Pancreas (tissue), 10 donors: ENCODE measurements at regions not wholly inside any gene's neighbourhood (a gene's known extent, or its start where the extent isn't known, plus 50 kb on each side); places are given as distances from the start of the nearest gene placed in this dataset.
"Not testable (repeated sequence)": the region's sequence is repeated elsewhere in the genome, so short reads cannot be mapped to it uniquely, and the experiment has no call there.

Experiments
- ATAC-seq, 4 donors: fragments of 200-7000 bp; cut with Tn5 transposase; one replicate each; pipeline versions ENCODE4 v1.8.0 to v1.9.1; 2020; ENCODE audit warnings: mild to moderate bottlenecking in 4 of 4, moderate library complexity in 4 of 4
- DNase-seq, 6 donors: peaks; one replicate each; pipeline ENCODE4 v3.0.0-alpha.2; 2020
- FAIRE-seq: peaks from 2 replicates; lab custom pipeline; 2012; peaks lifted over from hg19 to GRCh38; lab: Jason Lieb, UNC
- H3K27ac ChIP-seq, 4 donors: fragments of 200-600 bp; sonication (generic); 1 replicate in 3 of 4; 2 replicates in 1 of 4; pipeline versions ENCODE4 v1.5.0 to v1.8.0; 2020
- H3K27me3 ChIP-seq, 4 donors: fragments of 200-600 bp; one replicate each; pipeline ENCODE4 v1.8.0; 2021
- H3K36me3 ChIP-seq, 3 donors: fragments of 200-600 bp; sonication (generic) in 1 of 3; one replicate each; pipeline versions ENCODE4 v1.5.0 to v1.8.0; 2020 to 2021
- H3K4me1 ChIP-seq, 3 donors: fragments of 200-600 bp; one replicate each; pipeline ENCODE4 v1.8.0; 2021
- H3K4me3 ChIP-seq, 4 donors: fragments of 200-600 bp; sonication (generic) in 2 of 4; one replicate each; pipeline versions ENCODE4 v1.5.0 to v1.8.0; 2020 to 2021
- H3K9me3 ChIP-seq, 4 donors: fragments of 200-600 bp; one replicate each; pipeline ENCODE4 v1.8.0; 2021
- CTCF ChIP-seq, 4 donors: fragments of 200-600 bp; sonication (generic) in 3 of 4; IDR thresholded peaks; one replicate each; pipeline versions ENCODE4 v1.5.0 to v1.8.0; 2021; ENCODE audit warnings: antibody characterized with exemption in 4 of 4
- WGBS, 2 donors: extraction: QIAGEN DNeasy Blood & Tissue Kit; methylation state at CpG; one replicate each; pipeline ENCODE4 v1.1.7; 2013; 5-methylcytosine and 5-hydroxymethylcytosine counted together
- intact Hi-C, 3 donors: fragments of 100-400 bp; cut with DNase I; formaldehyde crosslinking; loops; one replicate each; pipeline versions ENCODE4 v1.11.1 to v1.14.2; 2022
- donor health status: healthy with polysubstance abuse.
- donor health status: DM: no; HTN: no; CAD: no; lungs with moderate emphysema.
- donor health status: DM: no; HTN: no; CAD: no.
- donor health status: control.
- donor health status: control.
- donor health status: Bipolar disorder and iron deficiency.
- donor health status: DM: yes; HTN: yes; CAD: no.
- donor health status: DM: no; HTN: no; CAD: no.
- donor health status: DM: no; HTN: no; CAD: no.
- donor health status: DM: yes; HTN: yes; CAD: no.

DNA sequence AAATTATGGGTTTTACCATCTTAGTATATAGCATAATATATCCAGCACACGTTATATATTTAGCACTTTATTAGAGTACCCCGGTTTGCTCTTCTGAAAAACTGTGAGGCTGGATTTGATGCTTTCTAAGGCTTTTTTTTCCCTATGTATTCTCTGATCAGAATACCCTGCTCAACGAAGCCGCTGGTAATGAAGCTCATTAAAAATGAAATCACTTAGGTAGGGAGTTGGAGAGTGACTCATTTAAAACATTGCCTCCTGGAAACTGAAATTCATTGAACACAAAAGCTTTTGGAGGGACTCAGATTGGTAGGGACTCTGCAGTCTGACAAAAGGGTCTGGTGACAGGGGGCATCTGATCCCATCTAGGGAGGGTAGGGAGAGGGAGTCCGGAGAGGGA is 365.4 kb upstream of the MEX3C start:
- WGBS, 2 donors, result 67% methylated on average over 5 of the region's 5 CpGs
- Histone ChIP-seq H3K9me3 (no peaks in the 10 kb centered on the region), H3K4me3 (no peak overlapping the region), H3K27me3 (no peaks in the 10 kb centered on the region), H3K4me1 (no peaks in the 10 kb centered on the region), H3K27ac (no peak overlapping the region), H3K36me3 (no peaks in the 10 kb centered on the region)
- intact Hi-C loops, result no loop called here
- DNase-seq, result no peak
- FAIRE-seq, result no peak
- ATAC-seq, result no peak
- no peak for TF ChIP-seq CTCF (IDR thresholded peaks at IDR 0.05)

- no peak for TF ChIP-seq CTCF (IDR thresholded peaks at IDR 0.05)
- no peak for FAIRE-seq
- Histone ChIP-seq H3K4me3 (no peak overlapping the region), H3K4me1 (no peaks in the 10 kb centered on the region), H3K27me3 (no peaks in the 10 kb centered on the region), H3K27ac (no peak overlapping the region), H3K36me3 (no peaks in the 10 kb centered on the region), H3K9me3 (no peaks in the 10 kb centered on the region)
- ATAC-seq, result no peak
- intact Hi-C loops, result no loop called here
- no peak for DNase-seq
- 50 to 51% methylated on average over 6 of the region's 6 CpGs for WGBS, 2 donors
Observed at GRCh38 chr18:51563396-51563795, 365.9 kb upstream of the MEX3C start.

GRCh38 chr18:51568151-51568550 is 370.7 kb upstream of the MEX3C start:
- H3K4me1 ChIP-seq, result no peaks in the 10 kb centered on the region
- DNase-seq, result no peak
- TF ChIP-seq CTCF (IDR thresholded peaks at IDR 0.05), result no peak
- no peak overlapping the region for H3K27ac ChIP-seq
- no peak for ATAC-seq
- no peaks in the 10 kb centered on the region for H3K9me3 ChIP-seq
- intact Hi-C loops, result no loop called here
- FAIRE-seq, result no peak
- no peaks in the 10 kb centered on the region for H3K27me3 ChIP-seq
- no peak overlapping the region for H3K4me3 ChIP-seq
- no peaks in the 10 kb centered on the region for H3K36me3 ChIP-seq
- WGBS, 2 donors, result 12 to 24% methylated on average over 1 of the region's 1 CpG

DNA sequence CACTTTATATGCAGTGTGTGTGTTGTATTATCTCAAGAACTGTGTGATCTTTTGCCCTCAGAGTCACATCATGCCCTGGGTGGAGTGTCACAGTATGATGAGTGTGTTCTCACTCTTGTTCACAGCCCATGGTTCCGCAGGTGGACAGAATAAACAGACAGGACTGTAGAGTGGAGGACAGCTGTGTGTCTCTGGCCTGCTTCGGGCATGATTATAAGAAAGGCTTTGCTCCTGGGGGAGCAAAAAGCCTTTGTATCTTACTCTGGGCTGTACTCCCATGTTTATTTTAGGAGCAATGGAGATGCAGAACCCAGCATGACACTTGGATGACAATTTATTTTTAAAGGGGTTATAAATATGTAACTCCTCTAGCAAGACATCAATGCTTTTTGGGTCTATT is 371.7 kb upstream of the MEX3C start:
- TF ChIP-seq CTCF (IDR thresholded peaks at IDR 0.05), result no peak
- intact Hi-C loops, result no loop called here
- ATAC-seq, result no peak
- Histone ChIP-seq H3K27me3 (no peaks in the 10 kb centered on the region), H3K9me3 (no peaks in the 10 kb centered on the region), H3K27ac (no peak overlapping the region), H3K4me3 (no peak overlapping the region), H3K4me1 (no peaks in the 10 kb centered on the region), H3K36me3 (no peaks in the 10 kb centered on the region)
- no peak for FAIRE-seq
- 66 to 67% methylated on average over 2 of the region's 2 CpGs for WGBS, 2 donors
- DNase-seq, result no peak

DNA sequence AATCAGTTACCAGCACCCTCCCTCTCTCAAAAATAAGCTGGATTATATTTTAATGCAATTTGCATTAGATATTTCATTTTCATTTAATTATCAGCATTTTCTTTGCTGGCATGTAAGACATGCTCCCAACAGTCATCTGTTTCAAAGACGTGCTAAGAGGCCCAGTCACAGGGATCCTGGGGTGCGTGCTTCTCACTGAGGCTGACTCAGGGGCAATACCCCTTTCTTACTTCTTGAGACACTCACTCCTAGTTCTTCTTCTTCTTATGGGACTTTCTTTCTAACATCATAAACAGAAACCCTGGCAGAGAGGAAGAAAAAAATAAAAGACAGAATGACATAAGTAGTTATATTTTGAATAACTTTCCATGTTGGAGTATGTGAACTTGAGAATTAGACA is 372.1 kb upstream of the MEX3C start:
- Histone ChIP-seq H3K4me3 (no peak overlapping the region), H3K27me3 (no peaks in the 10 kb centered on the region), H3K27ac (no peak overlapping the region), H3K9me3 (no peaks in the 10 kb centered on the region), H3K36me3 (no peaks in the 10 kb centered on the region), H3K4me1 (no peaks in the 10 kb centered on the region)
- 83 to 89% methylated on average over 2 of the region's 2 CpGs for WGBS, 2 donors
- ATAC-seq (no peak), DNase-seq (no peak), FAIRE-seq (no peak)
- TF ChIP-seq CTCF (IDR thresholded peaks at IDR 0.05), result no peak
- intact Hi-C loops, result no loop called here

DNA sequence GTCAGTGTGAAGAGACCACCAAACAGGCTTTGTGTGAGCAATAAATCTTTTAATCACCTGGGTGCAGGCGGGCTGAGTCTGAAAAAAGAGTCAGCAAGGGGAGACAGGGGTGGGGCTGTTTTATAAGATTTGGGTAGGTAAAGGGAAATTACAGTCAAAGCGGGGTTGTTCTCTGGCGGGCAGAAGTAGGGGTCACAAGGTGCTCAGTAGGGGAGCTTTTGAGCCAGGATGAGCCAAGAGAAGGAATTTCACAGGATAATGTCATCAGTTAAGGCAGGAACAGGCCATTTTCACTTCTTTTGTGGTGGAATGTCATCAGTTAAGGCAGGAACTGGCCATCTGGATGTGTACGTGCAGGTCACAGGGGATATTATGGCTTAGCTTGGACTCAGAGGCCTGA is 372.6 kb upstream of the MEX3C start:
- FAIRE-seq, intact Hi-C loops, H3K4me1 ChIP-seq, DNase-seq, ATAC-seq, H3K4me3 ChIP-seq, H3K9me3 ChIP-seq, H3K27me3 ChIP-seq, H3K27ac ChIP-seq, H3K36me3 ChIP-seq: not testable (repeated sequence)
- WGBS, 2 donors, result 80 to 87% methylated on average over 4 of the region's 4 CpGs

DNA sequence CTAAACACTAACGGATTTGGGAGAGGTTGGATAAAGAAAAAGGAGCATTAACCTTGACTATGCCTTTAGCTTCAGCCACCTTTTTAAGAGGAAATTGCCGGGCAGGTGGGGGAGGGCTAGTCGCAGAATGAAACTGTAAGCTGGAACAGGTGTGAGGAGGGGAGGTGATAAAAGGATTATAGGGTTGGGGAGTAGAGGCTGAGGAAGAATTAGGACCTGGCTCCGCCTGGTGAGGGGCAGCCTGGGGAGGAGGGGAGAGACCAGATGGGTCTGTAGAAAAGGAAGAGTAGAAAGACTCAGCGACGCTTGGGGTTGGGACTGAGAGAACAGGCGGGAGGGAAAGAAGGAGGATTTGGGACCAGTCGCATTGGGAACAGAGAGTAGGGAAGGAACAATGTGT is 376.4 kb upstream of the MEX3C start:
- H3K4me1 ChIP-seq, H3K36me3 ChIP-seq, DNase-seq, H3K4me3 ChIP-seq, H3K27me3 ChIP-seq, H3K9me3 ChIP-seq, intact Hi-C loops, ATAC-seq, FAIRE-seq, H3K27ac ChIP-seq: not testable (repeated sequence)
- 44 to 46% methylated on average over 7 of the region's 8 CpGs for WGBS, 2 donors
